K562 (cell line): ENCODE measurements at regions not wholly inside any gene's neighbourhood (a gene's known extent, or its start where the extent isn't known, plus 50 kb on each side); places are given as distances from the start of the nearest gene placed in this dataset.

Experiments used
- ATAC-seq: fragments of 200-7000 bp; cut with Tn5 transposase; 3 replicates; pipeline ENCODE4 v1.9.1; 2020; ENCODE audit warnings: moderate library complexity
- BruUV-seq: library from RNA; stranded (reverse); fragments of 400-500 nt; replicated peaks from 2 replicates; lab custom pipeline; 2021; lab: Mats Ljungman, UMichigan
- CTCF ChIA-PET: fragments of 300-600 bp; formaldehyde crosslinking; extraction: SDS; loops from one replicate; lab custom pipeline; 2021; ENCODE audit warnings: low intra/inter-chr PET ratio; lab: Yijun Ruan, JAX
- POLR2A ChIA-PET: fragments of 300-600, 350-650 bp; sonication (Branson Sonifier 250); formaldehyde crosslinking; extraction: SDS; loops from one replicate; lab custom pipeline; 2021; ENCODE audit warnings: antibody characterized with exemption, inconsistent platforms; lab: Yijun Ruan, JAX
- DNase-seq, 4 experiments: peaks; one replicate each; pipeline versions ENCODE4 v3.0.0 to v3.0.0-alpha.2; 2011 to 2018; ENCODE audit warnings: low spot score in 3 of 4, mixed read lengths in 3 of 4; ENCODE audit errors: extremely low read depth in 1 of 4
- FAIRE-seq: peaks from 2 replicates; lab custom pipeline; 2011; peaks lifted over from hg19 to GRCh38; lab: Jason Lieb, UNC
- H2AFZ ChIP-seq: 2 replicates; pipeline ENCODE4 v1.6.0; 2011; ENCODE audit warnings: low read depth, low read length, control low read depth, inconsistent platforms
- H3K27ac ChIP-seq: fragments of 200-600 bp; 3 replicates; pipeline ENCODE4 v1.8.0; 2011; ENCODE audit warnings: low read depth, mild to moderate bottlenecking, control low read depth, inconsistent platforms, low read length, moderate library complexity, mixed read lengths; ENCODE audit errors: extremely low read depth
- H3K27me3 ChIP-seq, 2 experiments: fragments of 300-600 bp in 1 of 2; 2 replicates in 1 of 2; 3 replicates in 1 of 2; pipeline versions ENCODE4 v1.6.0 to v1.8.0; 2011; ENCODE audit warnings: inconsistent platforms in 2 of 2, low read length in 2 of 2, mild to moderate bottlenecking in 1 of 2, mixed read lengths in 1 of 2, moderate library complexity in 1 of 2; ENCODE audit not compliant: control insufficient read depth in 2 of 2, insufficient read depth in 2 of 2
- H3K36me3 ChIP-seq: fragments of 300-600 bp; 3 replicates; pipeline ENCODE4 v1.8.0; 2011; ENCODE audit warnings: mild to moderate bottlenecking, low read length, inconsistent platforms; ENCODE audit not compliant: control insufficient read depth, insufficient read depth
- H3K4me1 ChIP-seq, 2 experiments: fragments of 200-600 bp in 1 of 2; replicated peaks in 1 of 2; 2 replicates in 1 of 2; 3 replicates in 1 of 2; pipeline versions ENCODE4 v1.5.1 to v1.8.0; 2011; ENCODE audit warnings: inconsistent platforms in 2 of 2, low read length in 2 of 2, mild to moderate bottlenecking in 1 of 2, mixed read lengths in 1 of 2, moderate library complexity in 1 of 2; ENCODE audit not compliant: control insufficient read depth in 2 of 2, insufficient read depth in 2 of 2
- H3K4me2 ChIP-seq: 2 replicates; pipeline ENCODE4 v1.6.1; 2011; ENCODE audit warnings: low read length, control low read depth, inconsistent platforms, mixed read lengths; ENCODE audit not compliant: insufficient read depth
- H3K4me3 ChIP-seq: fragments of 200-600 bp; sonication (generic), shearing (Covaris generic); 2 replicates; pipeline ENCODE4 v1.5.1; 2016; ENCODE audit warnings: control low read depth, inconsistent platforms
- H3K79me2 ChIP-seq: fragments of 200-600 bp; 3 replicates; pipeline ENCODE4 v1.8.0; 2011; ENCODE audit warnings: low read length, inconsistent platforms; ENCODE audit not compliant: control insufficient read depth, insufficient read depth
- H3K9ac ChIP-seq, 2 experiments: 2 replicates each; pipeline versions ENCODE4 v1.6.0 to v1.6.1; 2011; ENCODE audit warnings: low read depth in 2 of 2, low read length in 2 of 2, control low read depth in 1 of 2, inconsistent platforms in 1 of 2, mild to moderate bottlenecking in 1 of 2, mixed read lengths in 1 of 2; ENCODE audit not compliant: insufficient read depth in 1 of 2
- H3K9me1 ChIP-seq: one replicate; pipeline ENCODE4 v1.6.0; 2011; ENCODE audit warnings: inconsistent platforms, mild to moderate bottlenecking, low read length, moderate library complexity; ENCODE audit not compliant: control insufficient read depth, insufficient read depth
- H3K9me3 ChIP-seq: replicated peaks from 2 replicates; pipeline ENCODE4 v1.5.1; 2011; ENCODE audit warnings: low read depth, low read length, inconsistent platforms; ENCODE audit not compliant: control insufficient read depth, insufficient read depth
- H4K20me1 ChIP-seq: replicated peaks from 2 replicates; pipeline ENCODE4 v1.6.1; 2011; ENCODE audit warnings: low read length, inconsistent platforms, mixed read lengths; ENCODE audit not compliant: control insufficient read depth, insufficient read depth
- ADNP ChIP-seq: fragments of 200-800 bp; sonication (Bioruptor generic); IDR thresholded peaks from 2 replicates; pipeline ENCODE4 v1.6.1; 2016; ENCODE audit warnings: missing genetic modification characterization, missing compliant biosample characterization
- HOXB6 ChIP-seq: fragments of 250-450 bp; sonication (Bioruptor Pico); IDR thresholded peaks from 2 replicates; pipeline ENCODE4 v1.5.1; 2022; ENCODE audit warnings: mild to moderate bottlenecking, borderline replicate concordance
- SAFB2 ChIP-seq: fragments of 200-400 bp; formaldehyde crosslinking; IDR thresholded peaks from 2 replicates; pipeline ENCODE4 v1.6.1; 2018; ENCODE audit warnings: borderline replicate concordance, low read length, low read depth, moderate library complexity; ENCODE audit not compliant: severe bottlenecking
- WGBS: fragments of 100-300 bp; shearing (Covaris generic); methylation state at CpG from one replicate; pipeline ENCODE4 v1.1.6; 2016; ENCODE audit warnings: low coverage, mixed read lengths; ENCODE audit not compliant: insufficient coverage; ENCODE audit errors: missing lambda C conversion rate; 5-methylcytosine and 5-hydroxymethylcytosine counted together
- in situ Hi-C: fragments of 300-500 bp; cut with MboI; formaldehyde crosslinking; loops from 4 replicates; pipeline ENCODE4 v1.15.0; 2018; ENCODE audit warnings: inconsistent platforms, mixed read lengths
- intact Hi-C: fragments of 100-400 bp; cut with micrococcal nuclease; formaldehyde crosslinking; loops from 2 replicates; pipeline ENCODE4 v1.14.2; 2022
- TF ChIP-seq, protein P1 (sequence below), 2 experiments: fragments of 250-450 bp in 1 of 2; fragments of 450-650 bp in 1 of 2; sonication (Bioruptor Pico) in 1 of 2; IDR thresholded peaks; 2 replicates each; pipeline versions ENCODE4 v1.6.1 to v1.8.0; 2016 to 2021; ENCODE audit warnings: mild to moderate bottlenecking in 2 of 2, moderate library complexity in 2 of 2, missing compliant biosample characterization in 1 of 2, missing genetic modification characterization in 1 of 2

DNA sequence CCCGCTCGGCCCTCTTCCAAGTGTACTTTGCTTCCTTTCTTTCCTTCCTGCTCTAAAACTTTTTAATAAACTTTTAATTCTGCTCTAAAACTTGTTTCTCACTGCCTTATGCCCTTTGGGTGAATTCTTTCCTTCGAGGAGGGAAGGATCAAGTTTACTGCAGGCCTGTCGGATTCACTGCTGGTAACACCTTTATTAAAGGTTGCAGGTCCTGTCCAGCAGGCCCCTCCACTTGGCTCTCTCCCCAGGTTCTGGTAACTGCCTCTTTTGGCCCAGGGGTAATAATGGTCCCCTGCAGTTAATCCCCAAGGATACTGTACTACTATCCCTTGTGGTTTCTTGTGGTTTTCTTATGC, 152.7 kb upstream of the EEA1 start:
- ATAC-seq, result no peak
- H3K36me3 ChIP-seq, result no peaks in the 10 kb centered on the region
- no peaks in the 10 kb centered on the region for H4K20me1 ChIP-seq
- no peak for FAIRE-seq
- ChIA-PET POLR2A (no interaction called here), CTCF (no interaction called here)
- no peak overlapping the region for H3K4me3 ChIP-seq
- H3K79me2 ChIP-seq, result no peaks in the 10 kb centered on the region
- no peaks in the 10 kb centered on the region; the same call in 1 of the 2 replicates for H3K9me3 ChIP-seq
- TF ChIP-seq ADNP (tag), result no peak
- no peak for TF ChIP-seq HOXB6 (CRISPR knock-in tag)
- TF ChIP-seq SAFB2, result no peak
- TF ChIP-seq, protein P1, sequence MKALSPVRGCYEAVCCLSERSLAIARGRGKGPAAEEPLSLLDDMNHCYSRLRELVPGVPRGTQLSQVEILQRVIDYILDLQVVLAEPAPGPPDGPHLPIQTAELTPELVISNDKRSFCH (CRISPR knock-in tag; IDR thresholded peaks at IDR 0.05), result no peak
- TF ChIP-seq, protein P1 (tag; IDR thresholded peaks at IDR 0.05), result no peak
- peaks cover 0 to 10% of the 10 kb centered on the region in 2 experiments; a peak in 1 of 5 replicates for H3K4me1 ChIP-seq
- no peak overlapping the region for H3K4me2 ChIP-seq
- intact Hi-C loops, result no loop called here
- 78% methylated on average over 4 of the region's 4 CpGs for WGBS
- H3K27me3 ChIP-seq, result no peaks in the 10 kb centered on the region
- no peak overlapping the region for H3K9ac ChIP-seq
- BruUV-seq, result no TSS peak
- H2AFZ ChIP-seq, result no peak overlapping the region
- DNase-seq, result no peak
- H3K27ac ChIP-seq, result no peak overlapping the region
- H3K9me1 ChIP-seq, result no peaks in the 10 kb centered on the region
- in situ Hi-C loops, result no loop called here
